ENCODE measurements at regions not wholly inside any gene's neighbourhood (a gene's known extent, or its start where the extent isn't known, plus 50 kb on each side); places are given as distances from the start of the nearest gene placed in this dataset.

- no peak overlapping the region for H3K27ac ChIP-seq
- peaks cover 6% of the 10 kb centered on the region for H3K4me1 ChIP-seq
- H3K27me3 ChIP-seq = no peaks in the 10 kb centered on the region
- peak in 1 of 4 donors; percentile 3 for DNase-seq
- no peaks in the 10 kb centered on the region for H3K36me3 ChIP-seq (replicated peaks in 1 of 2; ENCODE audit: insufficient read depth in 1 of 2, low read depth in 2 of 2)
- no peak overlapping the region for H3K4me3 ChIP-seq
- TF ChIP-seq CTCF (IDR thresholded peaks at IDR 0.05) (no peak), POLR2A (IDR thresholded peaks at IDR 0.05) (no peak)
- ATAC-seq = no peak
- WGBS, 2 donors = 80 to 90% methylated on average over 10 to 14 of the region's 14 CpGs
- no peaks in the 10 kb centered on the region for H3K9me3 ChIP-seq
- intact Hi-C loops (cut with DNase I) = no loop called here
Measured at GRCh38 chr10:132479024-132479602, 58.5 kb upstream of the INPP5A start.

- DNase-seq = peak in 1 of 4 donors; percentile 9
- Histone ChIP-seq H3K27ac (no peak overlapping the region), H3K4me3 (no peak overlapping the region), H3K9me3 (no peaks in the 10 kb centered on the region), H3K27me3 (no peaks in the 10 kb centered on the region), H3K4me1 (peaks cover 6% of the 10 kb centered on the region), H3K36me3 (replicated peaks in 1 of 2; ENCODE audit: insufficient read depth in 1 of 2, low read depth in 2 of 2) (no peaks in the 10 kb centered on the region)
- WGBS, 2 donors = 81 to 83% methylated on average over 11 to 14 of the region's 14 CpGs
- intact Hi-C loops (cut with DNase I) = no loop called here
- TF ChIP-seq CTCF (IDR thresholded peaks at IDR 0.05) = no peak
- ATAC-seq = no peak
Measured at GRCh38 chr10:132479603-132480221, 57.9 kb upstream of the INPP5A start.

- peak in 2 of 4 donors; percentile 5 to 10 for DNase-seq
- no peak overlapping the region for H3K27ac ChIP-seq
- WGBS, 2 donors = 72% methylated on average over 7 of the region's 7 CpGs
Measured at GRCh38 chr10:132480356-132480755, 57.2 kb upstream of the INPP5A start.

GRCh38 chr10:132481690-132482089 is 55.9 kb upstream of the INPP5A start:
- ATAC-seq (peak; percentile 17), DNase-seq (peak in 1 of 4 donors; percentile 4)
- Histone ChIP-seq H3K9me3 (no peaks in the 10 kb centered on the region), H3K4me3 (no peak overlapping the region), H3K4me1 (peaks cover 6% of the 10 kb centered on the region), H3K36me3 (replicated peaks in 1 of 2; ENCODE audit: insufficient read depth in 1 of 2, low read depth in 2 of 2) (no peaks in the 10 kb centered on the region), H3K27me3 (no peaks in the 10 kb centered on the region), H3K27ac (peak overlapping the region in 1 of 4 donors; percentile 51)
- TF ChIP-seq POLR2A (IDR thresholded peaks at IDR 0.05) (no peak), CTCF (IDR thresholded peaks at IDR 0.05) (no peak)
- WGBS, 2 donors = 85 to 88% methylated on average over 10 of the region's 10 CpGs
- intact Hi-C loops (cut with DNase I) = no loop called here

More at GRCh38 chr10:132480356-132480755, 57.2 kb upstream of the INPP5A start:
- intact Hi-C loops (cut with DNase I) = no loop called here
- Histone ChIP-seq H3K36me3 (replicated peaks in 1 of 2; ENCODE audit: insufficient read depth in 1 of 2, low read depth in 2 of 2) (no peaks in the 10 kb centered on the region), H3K27me3 (no peaks in the 10 kb centered on the region), H3K9me3 (no peaks in the 10 kb centered on the region), H3K4me1 (peaks cover 6% of the 10 kb centered on the region), H3K4me3 (no peak overlapping the region)
- TF ChIP-seq POLR2A (IDR thresholded peaks at IDR 0.05) (no peak), CTCF (IDR thresholded peaks at IDR 0.05) (no peak)
- ATAC-seq = no peak
